ENCODE measurements at regions not wholly inside any gene's neighbourhood (a gene's known extent, or its start where the extent isn't known, plus 50 kb on each side); places are given as distances from the start of the nearest gene placed in this dataset.
"Not testable (repeated sequence)": the region's sequence is repeated elsewhere in the genome, so short reads cannot be mapped to it uniquely, and the experiment has no call there.

GRCh38 chr22:11034660-11034987 lies 4493.4 kb upstream of the OR11H1 start:
- dilution Hi-C loops (cut with MboI; ENCODE audit: extremely low pct_ligation_motif_present, low sequenced_read_pairs): not testable (repeated sequence)
- peaks cover 52% of the 10 kb centered on the region for H3K9me3 ChIP-seq (ENCODE audit: control insufficient read depth, low read depth, low read length)

DNA sequence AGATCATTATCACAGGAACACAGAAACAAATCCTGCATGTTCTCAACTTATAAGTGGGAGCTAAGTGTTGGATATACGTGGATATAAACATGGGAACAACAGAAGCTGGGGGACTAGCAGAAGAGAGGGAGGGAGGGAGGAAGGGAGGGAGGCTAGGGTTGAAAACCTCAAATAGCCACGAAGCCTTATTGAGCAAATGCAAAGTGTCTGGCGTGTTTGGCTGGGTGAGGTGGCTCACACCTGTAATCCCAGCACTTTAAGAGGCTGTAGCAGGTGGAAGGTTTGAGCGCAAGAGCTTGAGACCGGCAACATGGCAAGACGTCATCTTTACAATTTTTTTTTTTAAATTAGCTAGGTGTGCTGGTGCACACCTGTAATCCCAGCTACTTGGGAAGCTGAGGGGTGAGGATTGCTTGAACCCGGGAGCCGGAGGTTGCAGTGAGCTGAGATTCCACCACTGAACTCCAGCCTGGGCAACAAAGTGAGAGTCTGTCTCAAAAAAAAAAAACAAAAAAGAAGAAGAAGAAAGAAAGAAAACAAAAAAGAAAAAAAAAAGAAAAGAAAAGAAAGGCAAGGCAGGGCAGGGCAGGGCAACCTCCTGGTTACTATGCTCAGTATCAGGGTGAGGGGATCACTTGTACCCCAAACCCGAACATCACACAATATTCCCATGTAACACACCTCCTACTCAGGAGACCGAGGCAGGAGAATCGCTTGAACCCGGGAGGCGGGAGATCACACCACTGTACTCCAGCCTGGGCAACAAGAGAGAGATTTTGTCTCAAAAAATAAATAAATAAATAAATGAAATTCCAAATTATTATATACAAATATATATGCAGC lies 4492.7 kb upstream of the OR11H1 start:
- H3K9ac ChIP-seq (ENCODE audit: control insufficient read depth, extremely low read depth, insufficient read depth, low read length); DNase-seq (ENCODE audit: low read depth, low spot score); dilution Hi-C loops (cut with MboI; ENCODE audit: extremely low pct_ligation_motif_present, low sequenced_read_pairs); H3K4me1 ChIP-seq (ENCODE audit: control insufficient read depth, extremely low read depth, insufficient read depth, low read length); H3K27me3 ChIP-seq (ENCODE audit: control insufficient read depth, extremely low read depth, insufficient read depth, low read length); H3K79me2 ChIP-seq (ENCODE audit: control insufficient read depth, insufficient read depth, low read length); FAIRE-seq; H3K4me3 ChIP-seq (ENCODE audit: control insufficient read depth in 2 of 3, extremely low read depth in 1 of 3, insufficient read depth in 2 of 3, low read depth in 1 of 3, low read length in 3 of 3); H4K20me1 ChIP-seq (ENCODE audit: control insufficient read depth, extremely low read depth, insufficient read depth, low read length); H3K4me2 ChIP-seq (ENCODE audit: control insufficient read depth, extremely low read depth, insufficient read depth, low read depth, low read length); H3K27ac ChIP-seq (ENCODE audit: control insufficient read depth, insufficient read depth, low read length); H2AFZ ChIP-seq (ENCODE audit: control insufficient read depth, low read length); H3K36me3 ChIP-seq (ENCODE audit: control insufficient read depth in 2 of 2, extremely low read depth in 1 of 2, insufficient read depth in 2 of 2, low read length in 2 of 2); H3K9me1 ChIP-seq (ENCODE audit: control insufficient read depth, extremely low read depth, insufficient read depth, low read length): not testable (repeated sequence)
- H3K9me3 ChIP-seq (ENCODE audit: control insufficient read depth, low read depth, low read length): peaks cover 48% of the 10 kb centered on the region

More at GRCh38 chr22:11034660-11034987, 4493.4 kb upstream of the OR11H1 start:
- not testable (repeated sequence) for H4K20me1 ChIP-seq (ENCODE audit: control insufficient read depth, extremely low read depth, insufficient read depth, low read length); H3K36me3 ChIP-seq (ENCODE audit: control insufficient read depth in 2 of 2, extremely low read depth in 1 of 2, insufficient read depth in 2 of 2, low read length in 2 of 2); H3K9ac ChIP-seq (ENCODE audit: control insufficient read depth, extremely low read depth, insufficient read depth, low read length); H2AFZ ChIP-seq (ENCODE audit: control insufficient read depth, low read length); H3K4me1 ChIP-seq (ENCODE audit: control insufficient read depth, extremely low read depth, insufficient read depth, low read length); H3K4me2 ChIP-seq (ENCODE audit: control insufficient read depth, extremely low read depth, insufficient read depth, low read depth, low read length); H3K9me1 ChIP-seq (ENCODE audit: control insufficient read depth, extremely low read depth, insufficient read depth, low read length); H3K79me2 ChIP-seq (ENCODE audit: control insufficient read depth, insufficient read depth, low read length); H3K4me3 ChIP-seq (ENCODE audit: control insufficient read depth in 2 of 3, extremely low read depth in 1 of 3, insufficient read depth in 2 of 3, low read depth in 1 of 3, low read length in 3 of 3); FAIRE-seq; H3K27me3 ChIP-seq (ENCODE audit: control insufficient read depth, extremely low read depth, insufficient read depth, low read length); H3K27ac ChIP-seq (ENCODE audit: control insufficient read depth, insufficient read depth, low read length); DNase-seq (ENCODE audit: low read depth, low spot score)

DNA sequence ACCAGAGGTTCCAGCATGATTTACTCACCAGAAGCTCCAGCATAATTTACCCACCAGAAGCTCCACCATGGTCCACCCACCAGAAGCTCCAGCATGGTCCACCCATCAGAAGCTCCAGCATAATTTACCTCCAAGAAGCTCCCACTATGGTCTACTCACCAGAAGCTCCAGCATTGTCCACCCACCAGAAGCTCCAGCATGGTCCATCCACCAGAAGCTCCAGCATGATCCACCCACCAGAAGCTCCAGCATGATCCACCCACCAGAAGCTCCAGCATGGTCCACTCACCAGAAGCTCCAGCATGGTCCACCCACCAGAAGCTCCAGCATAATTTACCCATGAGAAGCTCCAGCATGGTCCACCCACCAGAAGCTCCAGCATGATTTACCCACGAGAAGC lies 4490.7 kb upstream of the OR11H1 start:
- dilution Hi-C loops (cut with MboI; ENCODE audit: extremely low pct_ligation_motif_present, low sequenced_read_pairs); H3K4me1 ChIP-seq (ENCODE audit: control insufficient read depth, extremely low read depth, insufficient read depth, low read length): not testable (repeated sequence)

DNA sequence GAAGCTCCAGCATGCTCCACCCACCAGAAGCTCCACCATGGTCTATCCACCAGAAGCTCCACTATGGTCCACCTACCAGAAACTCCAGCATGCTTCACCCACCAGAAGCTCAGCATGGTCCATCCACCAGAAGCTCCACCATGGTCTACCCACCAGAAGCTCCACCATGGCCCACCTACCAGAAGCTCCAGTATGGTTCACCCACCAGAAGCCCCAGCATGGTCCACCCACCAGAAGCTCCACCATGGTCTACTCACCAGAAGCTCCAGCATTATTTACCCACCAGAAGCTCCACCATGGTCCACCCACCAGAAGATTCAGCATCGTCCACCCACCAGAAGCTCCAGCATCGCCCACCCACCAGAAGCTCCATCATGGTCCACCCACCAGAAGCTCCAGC lies 4490.2 kb upstream of the OR11H1 start:
- H4K20me1 ChIP-seq (ENCODE audit: control insufficient read depth, extremely low read depth, insufficient read depth, low read length); DNase-seq (ENCODE audit: low read depth, low spot score); dilution Hi-C loops (cut with MboI; ENCODE audit: extremely low pct_ligation_motif_present, low sequenced_read_pairs); H3K4me3 ChIP-seq (ENCODE audit: control insufficient read depth in 2 of 3, extremely low read depth in 1 of 3, insufficient read depth in 2 of 3, low read depth in 1 of 3, low read length in 3 of 3); H3K4me1 ChIP-seq (ENCODE audit: control insufficient read depth, extremely low read depth, insufficient read depth, low read length); FAIRE-seq; H3K9me1 ChIP-seq (ENCODE audit: control insufficient read depth, extremely low read depth, insufficient read depth, low read length); H3K27ac ChIP-seq (ENCODE audit: control insufficient read depth, insufficient read depth, low read length); H3K9ac ChIP-seq (ENCODE audit: control insufficient read depth, extremely low read depth, insufficient read depth, low read length); H2AFZ ChIP-seq (ENCODE audit: control insufficient read depth, low read length); H3K79me2 ChIP-seq (ENCODE audit: control insufficient read depth, insufficient read depth, low read length); H3K27me3 ChIP-seq (ENCODE audit: control insufficient read depth, extremely low read depth, insufficient read depth, low read length); H3K4me2 ChIP-seq (ENCODE audit: control insufficient read depth, extremely low read depth, insufficient read depth, low read depth, low read length); H3K36me3 ChIP-seq (ENCODE audit: control insufficient read depth in 2 of 2, extremely low read depth in 1 of 2, insufficient read depth in 2 of 2, low read length in 2 of 2): not testable (repeated sequence)
- peaks cover 38% of the 10 kb centered on the region for H3K9me3 ChIP-seq (ENCODE audit: control insufficient read depth, low read depth, low read length)

More for the DNA sequence above, 4490.7 kb upstream of the OR11H1 start:
- not testable (repeated sequence) for H3K4me3 ChIP-seq (ENCODE audit: control insufficient read depth in 2 of 3, extremely low read depth in 1 of 3, insufficient read depth in 2 of 3, low read depth in 1 of 3, low read length in 3 of 3); H2AFZ ChIP-seq (ENCODE audit: control insufficient read depth, low read length); H3K27me3 ChIP-seq (ENCODE audit: control insufficient read depth, extremely low read depth, insufficient read depth, low read length); H3K79me2 ChIP-seq (ENCODE audit: control insufficient read depth, insufficient read depth, low read length); H3K36me3 ChIP-seq (ENCODE audit: control insufficient read depth in 2 of 2, extremely low read depth in 1 of 2, insufficient read depth in 2 of 2, low read length in 2 of 2); H3K9me1 ChIP-seq (ENCODE audit: control insufficient read depth, extremely low read depth, insufficient read depth, low read length); H3K4me2 ChIP-seq (ENCODE audit: control insufficient read depth, extremely low read depth, insufficient read depth, low read depth, low read length); H4K20me1 ChIP-seq (ENCODE audit: control insufficient read depth, extremely low read depth, insufficient read depth, low read length); FAIRE-seq; DNase-seq (ENCODE audit: low read depth, low spot score); H3K27ac ChIP-seq (ENCODE audit: control insufficient read depth, insufficient read depth, low read length); H3K9ac ChIP-seq (ENCODE audit: control insufficient read depth, extremely low read depth, insufficient read depth, low read length)
- H3K9me3 ChIP-seq (ENCODE audit: control insufficient read depth, low read depth, low read length): peaks cover 41% of the 10 kb centered on the region

- DNase-seq (ENCODE audit: low read depth, low spot score); H3K36me3 ChIP-seq (ENCODE audit: control insufficient read depth in 2 of 2, extremely low read depth in 1 of 2, insufficient read depth in 2 of 2, low read length in 2 of 2); FAIRE-seq; H3K4me1 ChIP-seq (ENCODE audit: control insufficient read depth, extremely low read depth, insufficient read depth, low read length); H3K79me2 ChIP-seq (ENCODE audit: control insufficient read depth, insufficient read depth, low read length); H3K4me2 ChIP-seq (ENCODE audit: control insufficient read depth, extremely low read depth, insufficient read depth, low read depth, low read length); H3K4me3 ChIP-seq (ENCODE audit: control insufficient read depth in 2 of 3, extremely low read depth in 1 of 3, insufficient read depth in 2 of 3, low read depth in 1 of 3, low read length in 3 of 3); H3K27ac ChIP-seq (ENCODE audit: control insufficient read depth, insufficient read depth, low read length); H4K20me1 ChIP-seq (ENCODE audit: control insufficient read depth, extremely low read depth, insufficient read depth, low read length); H3K27me3 ChIP-seq (ENCODE audit: control insufficient read depth, extremely low read depth, insufficient read depth, low read length); dilution Hi-C loops (cut with MboI; ENCODE audit: extremely low pct_ligation_motif_present, low sequenced_read_pairs); H3K9ac ChIP-seq (ENCODE audit: control insufficient read depth, extremely low read depth, insufficient read depth, low read length); H3K9me1 ChIP-seq (ENCODE audit: control insufficient read depth, extremely low read depth, insufficient read depth, low read length); H2AFZ ChIP-seq (ENCODE audit: control insufficient read depth, low read length): not testable (repeated sequence)
- peaks cover 39% of the 10 kb centered on the region for H3K9me3 ChIP-seq (ENCODE audit: control insufficient read depth, low read depth, low read length)
Observed at GRCh38 chr22:11038786-11039185, 4489.2 kb upstream of the OR11H1 start.

All from keratinocyte (primary cell).